GM10266 (cell line): ENCODE measurements at regions not wholly inside any gene's neighbourhood (a gene's known extent, or its start where the extent isn't known, plus 50 kb on each side); places are given as distances from the start of the nearest gene placed in this dataset.

Experiments
- DNase-seq: peaks from one replicate; pipeline ENCODE4 v3.0.0; 2012; ENCODE audit errors: extremely low spot score
- CTCF ChIP-seq: IDR thresholded peaks from 2 replicates; pipeline ENCODE4 v1.5.1; 2012; ENCODE audit warnings: mild to moderate bottlenecking, low read depth; ENCODE audit not compliant: control insufficient read depth, insufficient read depth; ENCODE audit errors: missing control alignments

- TF ChIP-seq CTCF, result no peak
Measured at GRCh38 chr11:127307700-127308099, 307.1 kb upstream of the KIRREL3 start.

GRCh38 chr11:127304634-127305033 lies 304.1 kb upstream of the KIRREL3 start:
- no peak for TF ChIP-seq CTCF
- no peak for DNase-seq

More at GRCh38 chr11:127307700-127308099, 307.1 kb upstream of the KIRREL3 start:
- DNase-seq, result no peak

- TF ChIP-seq CTCF, result no peak
- no peak for DNase-seq
Measured at GRCh38 chr11:127288926-127289325, 288.4 kb upstream of the KIRREL3 start.

- DNase-seq, result no peak
- TF ChIP-seq CTCF, result no peak
Measured at GRCh38 chr11:127281534-127281933, 281.0 kb upstream of the KIRREL3 start.

GRCh38 chr11:127275774-127276173 lies 275.2 kb upstream of the KIRREL3 start:
- no peak for TF ChIP-seq CTCF
- DNase-seq, result no peak

- no peak for TF ChIP-seq CTCF
- no peak for DNase-seq
Measured at GRCh38 chr11:127274328-127274676, 273.7 kb upstream of the KIRREL3 start.

- no peak for DNase-seq
- no peak for TF ChIP-seq CTCF
Measured at GRCh38 chr11:127273593-127274327, 273.2 kb upstream of the KIRREL3 start.
